GM23338 (cell line): ENCODE measurements at regions not wholly inside any gene's neighbourhood (a gene's known extent, or its start where the extent isn't known, plus 50 kb on each side); places are given as distances from the start of the nearest gene placed in this dataset.
"Not testable (repeated sequence)": the region's sequence is repeated elsewhere in the genome, so short reads cannot be mapped to it uniquely, and the experiment has no call there.

Source experiments
- ATAC-seq: fragments of 200-7000 bp; cut with Tn5 transposase; 3 replicates; pipeline ENCODE4 v1.9.1; 2020
- DNase-seq: peaks from one replicate; pipeline ENCODE4 v3.0.0-alpha.2; 2015; ENCODE audit warnings: low spot score
- H2AFZ ChIP-seq: fragments of 200-600 bp; sonication (generic); 2 replicates; pipeline ENCODE4 v1.8.0; 2016; ENCODE audit warnings: antibody characterized with exemption, mild to moderate bottlenecking, moderate library complexity
- H3F3A ChIP-seq: fragments of 200-600 bp; sonication (generic); replicated peaks from 2 replicates; pipeline ENCODE4 v1.8.0; 2017; ENCODE audit warnings: antibody characterized with exemption, mixed run types, low read depth
- H3K27ac ChIP-seq: fragments of 200-600 bp; sonication (generic); 2 replicates; pipeline ENCODE4 v1.6.1; 2016; ENCODE audit warnings: low read depth
- H3K27me3 ChIP-seq: fragments of 200-600 bp; sonication (generic); 2 replicates; pipeline ENCODE4 v1.8.0; 2016; ENCODE audit warnings: mild to moderate bottlenecking, mixed run types, moderate library complexity; ENCODE audit not compliant: insufficient read depth
- H3K36me3 ChIP-seq: fragments of 200-600 bp; sonication (generic); 2 replicates; pipeline ENCODE4 v1.8.0; 2016; ENCODE audit warnings: mild to moderate bottlenecking; ENCODE audit not compliant: insufficient read depth
- H3K4me1 ChIP-seq: fragments of 200-600 bp; sonication (generic); 2 replicates; pipeline ENCODE4 v1.8.0; 2016; ENCODE audit warnings: mild to moderate bottlenecking, moderate library complexity; ENCODE audit not compliant: insufficient read depth
- H3K4me2 ChIP-seq: fragments of 200-600 bp; sonication (generic); 2 replicates; pipeline ENCODE4 v1.7.1; 2017; ENCODE audit warnings: mixed run types
- H3K4me3 ChIP-seq: fragments of 200-600 bp; sonication (generic); 2 replicates; pipeline ENCODE4 v1.6.1; 2016; ENCODE audit warnings: mixed run types
- H3K79me2 ChIP-seq: fragments of 200-600 bp; sonication (generic); replicated peaks from 2 replicates; pipeline ENCODE4 v1.8.0; 2017; ENCODE audit warnings: mild to moderate bottlenecking; ENCODE audit not compliant: insufficient read depth
- H3K9me2 ChIP-seq: fragments of 200-600 bp; sonication (generic); 2 replicates; pipeline ENCODE4 v1.8.0; 2017; ENCODE audit not compliant: insufficient read depth
- H4K20me1 ChIP-seq: fragments of 200-600 bp; sonication (generic); replicated peaks from 2 replicates; pipeline ENCODE4 v1.8.0; 2017; ENCODE audit warnings: mild to moderate bottlenecking; ENCODE audit not compliant: insufficient read depth
- H3K27ac Mint-ChIP-seq: 2 replicates; pipeline ENCODE4 v1.8.0; 2020; ENCODE audit warnings: inconsistent platforms, mild to moderate bottlenecking, moderate library complexity, mixed read lengths
- H3K27me3 Mint-ChIP-seq: 3 replicates; pipeline ENCODE4 v1.8.0; 2022; ENCODE audit warnings: low read depth, mild to moderate bottlenecking, moderate library complexity, mixed read lengths, inconsistent platforms; ENCODE audit not compliant: insufficient read depth, poor library complexity
- H3K36me3 Mint-ChIP-seq: 3 replicates; pipeline ENCODE4 v1.8.0; 2021; ENCODE audit warnings: low read depth, mild to moderate bottlenecking, inconsistent platforms, moderate library complexity, mixed read lengths
- H3K4me1 Mint-ChIP-seq: 3 replicates; pipeline ENCODE4 v1.8.0; 2020; ENCODE audit warnings: mild to moderate bottlenecking, inconsistent platforms, mixed read lengths
- H3K4me3 Mint-ChIP-seq: 3 replicates; pipeline ENCODE4 v1.8.0; 2021; ENCODE audit warnings: moderate library complexity, mild to moderate bottlenecking, inconsistent platforms, mixed read lengths
- H3K9me3 Mint-ChIP-seq: 3 replicates; pipeline ENCODE4 v1.8.0; 2020; ENCODE audit warnings: moderate library complexity, mild to moderate bottlenecking, inconsistent platforms, mixed read lengths
- EZH2 ChIP-seq: fragments of 200-600 bp; sonication (generic); IDR thresholded peaks from one replicate; pipeline ENCODE4 v1.8.0; 2017; ENCODE audit warnings: antibody characterized with exemption, mild to moderate bottlenecking, low read depth; ENCODE audit not compliant: unreplicated experiment
- EZH2phosphoT487 ChIP-seq: fragments of 200-600 bp; sonication (generic); IDR thresholded peaks from one replicate; pipeline ENCODE4 v1.8.1; 2018; ENCODE audit warnings: antibody characterized with exemption; ENCODE audit not compliant: unreplicated experiment
- NANOG ChIP-seq: IDR thresholded peaks from 2 replicates; pipeline ENCODE4 v1.6.1; 2016; ENCODE audit warnings: antibody characterized with exemption, borderline replicate concordance
- REST ChIP-seq: IDR thresholded peaks from one replicate; pipeline ENCODE4 v1.6.1; 2018; ENCODE audit warnings: antibody characterized with exemption; ENCODE audit not compliant: unreplicated experiment
- ZNF114 ChIP-seq: fragments of 250-450 bp; sonication (Bioruptor Pico); IDR thresholded peaks from 2 replicates; pipeline ENCODE4 v1.5.0; 2020; ENCODE audit warnings: mild to moderate bottlenecking, moderate library complexity
- ZNF331 ChIP-seq: fragments of 250-450 bp; sonication (Bioruptor Pico); IDR thresholded peaks from 2 replicates; pipeline ENCODE4 v1.5.0; 2020; ENCODE audit warnings: low read depth, mild to moderate bottlenecking, moderate library complexity

GRCh38 chr10:81182296-81182695 lies 644.6 kb downstream of the SH2D4B start:
- ATAC-seq: no peak
- TF ChIP-seq NANOG (no peak), ZNF331 (no peak)
- no peaks in the 10 kb centered on the region for H3K27me3 Mint-ChIP-seq

GRCh38 chr10:81192221-81192788 lies 654.6 kb downstream of the SH2D4B start:
- H3K4me1 Mint-ChIP-seq: peaks cover 9% of the 10 kb centered on the region; the same call in 2 of the 3 replicates
- H3K36me3 Mint-ChIP-seq: no peaks in the 10 kb centered on the region
- no peaks in the 10 kb centered on the region for H3F3A ChIP-seq
- H4K20me1 ChIP-seq: no peaks in the 10 kb centered on the region
- DNase-seq (no peak), ATAC-seq (no peak)
- no peak overlapping the region for H3K4me3 ChIP-seq
- no peak overlapping the region for H3K27ac Mint-ChIP-seq
- no peak overlapping the region for H3K4me3 Mint-ChIP-seq
- no peak overlapping the region for H3K27ac ChIP-seq
- peaks cover 2% of the 10 kb centered on the region for H3K27me3 Mint-ChIP-seq
- TF ChIP-seq EZH2phosphoT487: no peak
- TF ChIP-seq ZNF331: no peak
- TF ChIP-seq NANOG: no peak
- TF ChIP-seq EZH2: no peak
- H3K4me2 ChIP-seq: no peak overlapping the region
- peaks cover 10% of the 10 kb centered on the region; the same call in 1 of the 2 replicates for H3K4me1 ChIP-seq
- no peaks in the 10 kb centered on the region for H3K9me2 ChIP-seq
- no peaks in the 10 kb centered on the region for H3K27me3 ChIP-seq
- H2AFZ ChIP-seq: 0 out of 2 replicates have a peak overlapping the region, but pooled peaks have one; percentile 28
- no peaks in the 10 kb centered on the region for H3K36me3 ChIP-seq
- H3K79me2 ChIP-seq: no peaks in the 10 kb centered on the region
- H3K9me3 Mint-ChIP-seq: no peaks in the 10 kb centered on the region; the same call in 2 of the 3 replicates

More at GRCh38 chr10:81182296-81182695, 644.6 kb downstream of the SH2D4B start:
- H3K79me2 ChIP-seq: no peaks in the 10 kb centered on the region
- no peaks in the 10 kb centered on the region; the same call in 1 of the 2 replicates for H3K9me2 ChIP-seq
- H3K27me3 ChIP-seq: no peaks in the 10 kb centered on the region
- no peak overlapping the region for H3K4me2 ChIP-seq
- no peaks in the 10 kb centered on the region for H3K36me3 ChIP-seq
- H3K27ac ChIP-seq: no peak overlapping the region
- H3K4me1 ChIP-seq: no peaks in the 10 kb centered on the region
- Mint-ChIP-seq H3K27ac (no peak overlapping the region), H3K9me3 (peaks cover 7% of the 10 kb centered on the region), H3K36me3 (peaks cover 6% of the 10 kb centered on the region; the same call in 2 of the 3 replicates), H3K4me3 (no peak overlapping the region), H3K4me1 (peaks cover 5% of the 10 kb centered on the region; the same call in 1 of the 3 replicates)
- H2AFZ ChIP-seq: no peak overlapping the region
- no peaks in the 10 kb centered on the region for H3F3A ChIP-seq
- no peak for DNase-seq
- no peak overlapping the region for H3K4me3 ChIP-seq
- H4K20me1 ChIP-seq: no peaks in the 10 kb centered on the region

- Mint-ChIP-seq H3K4me3 (no peak overlapping the region), H3K27me3 (no peaks in the 10 kb centered on the region), H3K27ac (no peak overlapping the region), H3K4me1 (peaks cover 6% of the 10 kb centered on the region; the same call in 2 of the 3 replicates), H3K9me3 (no peaks in the 10 kb centered on the region), H3K36me3 (no peaks in the 10 kb centered on the region)
- Histone ChIP-seq H3K27me3 (no peaks in the 10 kb centered on the region), H3F3A (no peaks in the 10 kb centered on the region), H3K36me3 (no peaks in the 10 kb centered on the region), H4K20me1 (no peaks in the 10 kb centered on the region), H3K4me2 (no peak overlapping the region), H3K27ac (no peak overlapping the region), H3K4me1 (peaks cover 4% of the 10 kb centered on the region; the same call in 1 of the 2 replicates), H3K4me3 (no peak overlapping the region), H2AFZ (no peak overlapping the region), H3K79me2 (no peaks in the 10 kb centered on the region), H3K9me2 (0 out of 2 replicates have a peak, but pooled peaks cover 6% of the 10 kb centered on the region)
- ATAC-seq (no peak), DNase-seq (no peak)
- no peak for TF ChIP-seq REST
- TF ChIP-seq ZNF114 (CRISPR knock-in tag): no peak
- no peak for TF ChIP-seq EZH2phosphoT487
- no peak for TF ChIP-seq EZH2
- no peak for TF ChIP-seq ZNF331
Measured at GRCh38 chr10:81200801-81201200, 663.1 kb downstream of the SH2D4B start.

- not testable (repeated sequence) for H4K20me1 ChIP-seq, DNase-seq, H3K27ac Mint-ChIP-seq, H3F3A ChIP-seq, H3K27ac ChIP-seq, H3K36me3 Mint-ChIP-seq, H3K27me3 Mint-ChIP-seq, H3K79me2 ChIP-seq, H2AFZ ChIP-seq, H3K4me2 ChIP-seq, H3K4me1 Mint-ChIP-seq, H3K36me3 ChIP-seq, H3K27me3 ChIP-seq, ATAC-seq, H3K4me3 Mint-ChIP-seq, H3K4me3 ChIP-seq, H3K9me2 ChIP-seq, H3K4me1 ChIP-seq, H3K9me3 Mint-ChIP-seq
Measured at GRCh38 chr10:81207359-81207758, 667.6 kb upstream of the NRG3 start.
